H1 (cell line): ENCODE measurements at regions not wholly inside any gene's neighbourhood (a gene's known extent, or its start where the extent isn't known, plus 50 kb on each side); places are given as distances from the start of the nearest gene placed in this dataset.

ENCODE experiments used
- CHD7 ChIP-seq: fragments of 300-600 bp; sonication (generic); IDR thresholded peaks from 2 replicates; pipeline ENCODE4 v1.7.1; 2012; ENCODE audit warnings: low read length, moderate library complexity, mild to moderate bottlenecking, inconsistent platforms; ENCODE audit not compliant: insufficient replicate concordance
- E2F6 ChIP-seq: IDR thresholded peaks from 2 replicates; pipeline ENCODE4 v1.6.1; 2012; ENCODE audit warnings: inconsistent platforms
- EP300 ChIP-seq, 2 experiments: IDR thresholded peaks; 1 replicate in 1 of 2; 2 replicates in 1 of 2; pipeline ENCODE4 v1.6.1; 2011 to 2012; ENCODE audit warnings: low read depth in 2 of 2, low read length in 2 of 2, mild to moderate bottlenecking in 2 of 2, borderline replicate concordance in 1 of 2, inconsistent platforms in 1 of 2, moderate library complexity in 1 of 2
- HDAC2 ChIP-seq, 2 experiments: fragments of 300-600 bp in 1 of 2; sonication (generic) in 1 of 2; IDR thresholded peaks; 2 replicates each; pipeline ENCODE4 v1.6.1; 2011 to 2012; ENCODE audit warnings: low read depth in 2 of 2, low read length in 2 of 2, mild to moderate bottlenecking in 2 of 2, moderate library complexity in 2 of 2, borderline replicate concordance in 1 of 2, inconsistent platforms in 1 of 2
- KDM5A ChIP-seq: fragments of 200-600 bp; IDR thresholded peaks from 2 replicates; pipeline ENCODE4 v1.7.1; 2012; ENCODE audit warnings: mild to moderate bottlenecking, low read length, inconsistent platforms, mixed read lengths
- NANOG ChIP-seq: IDR thresholded peaks from 2 replicates; pipeline ENCODE4 v1.6.1; 2011; ENCODE audit warnings: low read length, low read depth, mild to moderate bottlenecking, inconsistent platforms; ENCODE audit not compliant: insufficient read depth, poor library complexity, severe bottlenecking
- RFX5 ChIP-seq: IDR thresholded peaks from 2 replicates; pipeline ENCODE4 v1.6.1; 2011; ENCODE audit warnings: low read depth, low read length, improper control_type of control experiment, borderline replicate concordance
- SIRT6 ChIP-seq: IDR thresholded peaks from one replicate; pipeline ENCODE4 v1.7.1; 2012; ENCODE audit warnings: low read length, inconsistent platforms
- SP1 ChIP-seq: IDR thresholded peaks from 2 replicates; pipeline ENCODE4 v1.6.1; 2011; ENCODE audit warnings: low read depth, low read length

- TF ChIP-seq CHD7 (no peak), SP1 (no peak), EP300 (IDR thresholded peaks at IDR 0.05; ENCODE audit: borderline replicate concordance in 1 of 2, low read depth in 2 of 2, low read length in 2 of 2) (no peak), HDAC2 (IDR thresholded peaks at IDR 0.05; ENCODE audit: borderline replicate concordance in 1 of 2, low read depth in 2 of 2, low read length in 2 of 2) (no peak), KDM5A (no peak), E2F6 (no peak), RFX5 (no peak), SIRT6 (no peak), NANOG (no peak)
- TF ChIP-seq, all 59 proteins: peak for 0
These were observed 287.7 kb downstream of the CPXCR1 start (continued) for GRCh38 chrX:89034679-89035078.
